HEK293T (cell line): ENCODE measurements at regions not wholly inside any gene's neighbourhood (a gene's known extent, or its start where the extent isn't known, plus 50 kb on each side); places are given as distances from the start of the nearest gene placed in this dataset.

Experiments used
- CTCF ChIA-PET: fragments of 350-600 bp; formaldehyde crosslinking; extraction: SDS; loops from one replicate; lab custom pipeline; 2021; ENCODE audit warnings: antibody characterized with exemption, inconsistent platforms; lab: Yijun Ruan, JAX
- POLR2A ChIA-PET: fragments of 350-600 bp; formaldehyde crosslinking; extraction: SDS; loops from one replicate; lab custom pipeline; 2020; ENCODE audit warnings: antibody characterized with exemption, inconsistent platforms; lab: Yijun Ruan, JAX
- DNase-seq: peaks from one replicate; pipeline ENCODE4 v3.0.0; 2012; ENCODE audit warnings: mixed read lengths; ENCODE audit errors: extremely low spot score
- ARNT ChIP-seq: fragments of 450-650 bp; IDR thresholded peaks from 2 replicates; pipeline ENCODE4 v1.6.1; 2017; ENCODE audit warnings: mild to moderate bottlenecking
- BHLHE40 ChIP-seq: fragments of 450-650 bp; IDR thresholded peaks from 2 replicates; pipeline ENCODE4 v1.6.1; 2016; ENCODE audit warnings: mild to moderate bottlenecking, moderate library complexity, borderline replicate concordance
- CTBP1 ChIP-seq: fragments of 450-650 bp; IDR thresholded peaks from 2 replicates; pipeline ENCODE4 v1.6.1; 2016; ENCODE audit warnings: borderline replicate concordance
- ELF4 ChIP-seq: fragments of 450-650 bp; IDR thresholded peaks from 2 replicates; pipeline ENCODE4 v1.6.1; 2017; ENCODE audit warnings: antibody characterized with exemption
- FOXA1 ChIP-seq: fragments of 450-650 bp; IDR thresholded peaks from 2 replicates; pipeline ENCODE4 v1.6.1; 2016; ENCODE audit warnings: mild to moderate bottlenecking
- FOXK2 ChIP-seq: fragments of 450-650 bp; IDR thresholded peaks from 2 replicates; pipeline ENCODE4 v1.6.1; 2016; ENCODE audit warnings: mild to moderate bottlenecking
- FOXM1 ChIP-seq: fragments of 450-650 bp; IDR thresholded peaks from 2 replicates; pipeline ENCODE4 v1.6.1; 2017; ENCODE audit warnings: mild to moderate bottlenecking, borderline replicate concordance
- HDGF ChIP-seq: fragments of 450-650 bp; IDR thresholded peaks from 2 replicates; pipeline ENCODE4 v1.6.1; 2017; ENCODE audit warnings: antibody characterized with exemption, borderline replicate concordance
- L3MBTL2 ChIP-seq: fragments of 450-650 bp; conservative IDR thresholded peaks from 2 replicates; pipeline ENCODE4 v1.6.1; 2016; ENCODE audit warnings: mild to moderate bottlenecking
- LEF1 ChIP-seq: fragments of 450-650 bp; IDR thresholded peaks from 2 replicates; pipeline ENCODE4 v1.6.1; 2017; ENCODE audit warnings: mild to moderate bottlenecking, borderline replicate concordance
- NFRKB ChIP-seq: fragments of 450-650 bp; IDR thresholded peaks from 2 replicates; pipeline ENCODE4 v1.6.1; 2016; ENCODE audit warnings: mild to moderate bottlenecking, moderate library complexity
- PKNOX1 ChIP-seq: fragments of 450-650 bp; IDR thresholded peaks from 2 replicates; pipeline ENCODE4 v1.6.1; 2016
- SP1 ChIP-seq: fragments of 450-650 bp; IDR thresholded peaks from 2 replicates; pipeline ENCODE4 v1.6.1; 2017
- SUZ12 ChIP-seq: fragments of 450-650 bp; IDR thresholded peaks from 2 replicates; pipeline ENCODE4 v1.6.1; 2016; ENCODE audit warnings: mild to moderate bottlenecking
- TARDBP ChIP-seq: fragments of 450-650 bp; IDR thresholded peaks from 2 replicates; pipeline ENCODE4 v1.6.1; 2016
- ZNF384 ChIP-seq: fragments of 450-650 bp; IDR thresholded peaks from 2 replicates; pipeline ENCODE4 v1.6.1; 2016

DNA sequence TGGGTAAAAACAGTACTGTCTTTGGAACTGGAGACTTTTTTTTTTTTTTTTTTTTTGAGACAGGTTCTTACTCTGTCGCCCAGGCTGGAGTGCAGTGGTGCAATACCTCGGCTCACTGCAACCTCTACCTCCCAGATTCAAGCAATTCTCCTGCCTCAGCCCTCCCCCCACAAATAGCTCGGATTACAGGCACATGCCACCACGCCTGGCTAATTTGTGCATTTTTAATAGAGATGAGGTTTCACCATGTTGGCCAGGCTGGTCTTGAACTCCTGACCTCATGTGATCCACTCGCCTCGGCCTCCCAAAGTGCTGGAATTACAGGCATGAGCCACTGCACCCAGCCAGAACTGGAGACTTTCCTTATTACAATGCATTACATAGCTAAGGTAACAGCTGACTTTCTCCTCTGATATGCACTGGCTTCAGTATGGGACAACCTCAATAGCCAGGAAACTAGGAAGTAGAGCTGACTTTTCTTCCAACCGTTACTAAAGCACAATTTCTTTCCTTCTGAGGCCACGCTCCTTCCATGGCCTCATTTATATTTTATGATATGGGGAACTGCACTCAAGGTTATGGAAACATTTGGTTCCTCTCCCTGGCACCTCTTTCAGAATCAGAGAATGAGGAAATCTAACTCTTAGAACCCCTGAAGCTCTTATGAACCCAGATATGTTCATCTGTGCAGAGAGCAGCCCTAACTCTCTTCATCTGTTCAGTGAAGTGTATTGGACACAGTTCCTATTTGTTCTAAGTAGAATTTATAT, 53.5 kb upstream of the FAM9B start:
- no peak for TF ChIP-seq SP1
- no peak for TF ChIP-seq BHLHE40
- TF ChIP-seq FOXA1 = no peak
- no peak for TF ChIP-seq HDGF
- TF ChIP-seq ELF4 = no peak
- TF ChIP-seq ZNF384 = no peak
- TF ChIP-seq L3MBTL2 = no peak
- no peak for TF ChIP-seq TARDBP
- TF ChIP-seq NFRKB = no peak
- no peak for TF ChIP-seq CTBP1
- no peak for TF ChIP-seq FOXK2
- no peak for TF ChIP-seq SUZ12
- TF ChIP-seq ARNT = no peak
- TF ChIP-seq FOXM1 = no peak
- no peak for TF ChIP-seq PKNOX1
- no peak for TF ChIP-seq LEF1
- ChIA-PET CTCF (no interaction called here), POLR2A (no interaction called here)
- no peak for DNase-seq

DNA sequence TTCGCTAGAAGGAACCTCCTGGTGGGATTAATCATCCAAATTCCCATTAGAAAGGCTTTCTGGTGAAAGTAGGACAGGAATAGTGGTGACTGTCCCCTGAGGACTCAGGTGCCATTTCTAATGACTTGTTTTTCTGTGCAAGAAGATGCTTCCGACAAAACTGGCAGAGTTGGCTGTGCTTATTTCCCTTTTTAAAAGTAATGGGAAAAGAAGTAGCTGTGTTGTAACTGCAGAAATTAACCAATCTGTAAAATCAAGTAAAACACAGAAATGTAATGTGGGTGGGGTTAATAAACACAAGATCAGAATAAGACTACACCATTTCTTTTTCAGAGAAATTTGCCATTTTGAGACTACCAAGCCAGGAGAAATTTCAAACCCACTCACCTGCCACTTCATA, 55.0 kb upstream of the FAM9B start:
- POLR2A ChIA-PET = no interaction called here
- no peak for TF ChIP-seq BHLHE40
- no peak for TF ChIP-seq TARDBP
- TF ChIP-seq ZNF384 = no peak
- TF ChIP-seq ARNT = no peak
- TF ChIP-seq LEF1 = no peak
- no peak for TF ChIP-seq L3MBTL2
- no peak for TF ChIP-seq CTBP1
- no peak for TF ChIP-seq ELF4
- TF ChIP-seq HDGF = no peak
- TF ChIP-seq NFRKB = no peak
- TF ChIP-seq FOXA1 = no peak
- TF ChIP-seq FOXK2 = no peak
- TF ChIP-seq FOXM1 = no peak
- no peak for TF ChIP-seq SP1
- no peak for TF ChIP-seq PKNOX1
- no peak for TF ChIP-seq SUZ12
- CTCF ChIA-PET = interaction anchor here (0.6 kb wide), 1 partner anchor 386 kb away, joined by 4 read pairs; no protein-coding TSS in a partner anchor
- DNase-seq = no peak

DNA sequence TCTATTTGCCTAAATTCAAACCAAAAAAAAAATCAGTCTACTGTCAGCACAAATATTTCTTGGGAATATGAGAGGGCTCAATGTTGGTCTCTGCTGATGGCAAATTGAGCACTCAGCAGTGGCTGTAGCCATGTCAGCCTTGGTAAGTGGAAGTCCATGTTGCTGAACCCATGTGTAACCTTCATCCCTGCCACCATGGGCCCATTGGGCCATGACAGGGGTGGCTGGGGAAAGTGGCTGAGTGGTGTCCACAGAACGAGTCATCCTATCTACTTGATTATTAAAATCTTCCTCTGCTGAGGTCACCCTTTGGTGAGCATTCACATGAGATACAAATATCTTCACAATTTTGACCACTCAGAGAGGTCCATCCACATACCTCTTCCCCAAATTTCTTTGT, 56.8 kb upstream of the FAM9B start:
- no peak for TF ChIP-seq ARNT
- no peak for TF ChIP-seq BHLHE40
- no peak for TF ChIP-seq TARDBP
- TF ChIP-seq PKNOX1 = no peak
- no peak for TF ChIP-seq NFRKB
- no peak for TF ChIP-seq ZNF384
- no peak for TF ChIP-seq FOXK2
- TF ChIP-seq SP1 = no peak
- TF ChIP-seq LEF1 = no peak
- TF ChIP-seq FOXM1 = no peak
- no peak for TF ChIP-seq L3MBTL2
- TF ChIP-seq SUZ12 = no peak
- no peak for TF ChIP-seq ELF4
- TF ChIP-seq HDGF = no peak
- no peak for TF ChIP-seq CTBP1
- no peak for TF ChIP-seq FOXA1
- no peak for DNase-seq
- ChIA-PET POLR2A (no interaction called here), CTCF (no interaction called here)

DNA sequence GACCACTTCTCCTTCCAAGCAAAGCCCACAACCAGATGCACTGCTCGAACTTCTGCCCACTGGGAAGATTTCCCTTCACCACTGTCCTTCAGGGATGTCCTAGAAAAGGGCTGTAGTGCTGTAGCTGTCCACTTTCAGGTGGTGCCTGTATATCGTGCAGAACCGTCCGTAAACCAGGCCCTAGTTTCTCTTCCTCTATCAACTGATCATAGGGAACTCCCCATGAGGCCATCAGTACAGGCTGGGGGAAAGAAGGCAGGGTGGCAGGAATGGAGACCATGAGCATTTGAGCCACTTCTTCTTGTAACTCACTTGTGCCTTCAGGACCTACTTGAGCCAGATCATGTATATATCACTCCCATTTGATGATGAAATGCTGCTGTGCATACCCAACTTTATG, 57.3 kb upstream of the FAM9B start:
- TF ChIP-seq PKNOX1 (no peak), ARNT (no peak), L3MBTL2 (no peak), ELF4 (no peak), FOXK2 (no peak), BHLHE40 (no peak), FOXA1 (no peak), SUZ12 (no peak), LEF1 (no peak), HDGF (no peak), NFRKB (no peak), ZNF384 (no peak), TARDBP (no peak), SP1 (no peak), FOXM1 (no peak), CTBP1 (no peak)
- no peak for DNase-seq
- POLR2A ChIA-PET = no interaction called here
- CTCF ChIA-PET = no interaction called here

DNA sequence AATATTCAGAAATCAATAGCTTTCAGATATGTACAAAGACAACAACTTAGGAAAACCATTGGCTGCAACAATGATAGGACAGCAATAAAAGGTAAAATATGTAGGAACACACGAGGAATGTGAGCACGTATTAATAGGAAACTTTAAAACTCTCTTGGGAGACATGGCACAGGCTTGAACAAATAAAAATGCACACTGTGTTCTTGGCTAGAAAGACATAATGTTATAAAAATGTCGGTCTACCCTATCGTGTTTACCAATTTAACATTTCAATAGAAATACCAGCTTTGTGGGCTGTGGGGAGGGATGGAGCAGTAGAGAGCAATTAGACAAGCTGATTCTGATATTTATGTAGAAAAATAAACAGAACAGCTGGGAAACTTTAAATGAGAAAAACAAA, 69.0 kb upstream of the FAM9B start:
- ChIA-PET POLR2A (no interaction called here), CTCF (no interaction called here)
- DNase-seq = no peak
- TF ChIP-seq CTBP1 (no peak), SUZ12 (no peak)
